Mesenteric fat pad (tissue), 1 donor: ENCODE measurements at regions not wholly inside any gene's neighbourhood (a gene's known extent, or its start where the extent isn't known, plus 50 kb on each side); places are given as distances from the start of the nearest gene placed in this dataset.
"Not testable (repeated sequence)": the region's sequence is repeated elsewhere in the genome, so short reads cannot be mapped to it uniquely, and the experiment has no call there.

Experiments used
- DNase-seq: peaks from one replicate; pipeline ENCODE4 v3.0.0-alpha.2; 2020; ENCODE audit warnings: low spot score
- donor health status: DM: yes; HTN: yes; CAD: no.

GRCh38 chr5:118606940-118607339 lies 381.4 kb downstream of the DTWD2 start:
- no peak for DNase-seq

GRCh38 chr5:118605761-118606160 lies 382.6 kb downstream of the DTWD2 start:
- no peak for DNase-seq

GRCh38 chr5:118604106-118604505 lies 384.2 kb downstream of the DTWD2 start:
- no peak for DNase-seq

- no peak for DNase-seq
These were observed 385.1 kb downstream of the DTWD2 start for GRCh38 chr5:118603278-118603677.

GRCh38 chr5:118598311-118598710 lies 390.0 kb downstream of the DTWD2 start:
- DNase-seq = no peak

GRCh38 chr5:118597543-118597942 lies 390.8 kb downstream of the DTWD2 start:
- no peak for DNase-seq

- no peak for DNase-seq
These were observed 392.1 kb downstream of the DTWD2 start for GRCh38 chr5:118596255-118596654.

GRCh38 chr5:118593003-118593328 lies 395.4 kb downstream of the DTWD2 start:
- DNase-seq = no peak

GRCh38 chr5:118592229-118593002 lies 395.9 kb downstream of the DTWD2 start:
- no peak for DNase-seq

- no peak for DNase-seq
These were observed 397.5 kb downstream of the DTWD2 start for GRCh38 chr5:118590806-118591205.

GRCh38 chr5:118580949-118581348 lies 407.4 kb downstream of the DTWD2 start:
- DNase-seq = no peak

- DNase-seq = no peak
These were observed 410.3 kb downstream of the DTWD2 start for GRCh38 chr5:118578093-118578492.

- no peak for DNase-seq
These were observed 410.7 kb downstream of the DTWD2 start for GRCh38 chr5:118577621-118578020.

- DNase-seq = not testable (repeated sequence)
These were observed 418.1 kb downstream of the DTWD2 start for GRCh38 chr5:118570276-118570675.

GRCh38 chr5:118569596-118569995 lies 418.8 kb downstream of the DTWD2 start:
- not testable (repeated sequence) for DNase-seq

- DNase-seq = no peak
These were observed 422.9 kb downstream of the DTWD2 start for GRCh38 chr5:118565335-118565971.

- no peak for DNase-seq
These were observed 426.4 kb downstream of the DTWD2 start for GRCh38 chr5:118561971-118562370.

- no peak for DNase-seq
These were observed 427.1 kb downstream of the DTWD2 start for GRCh38 chr5:118561235-118561634.

GRCh38 chr5:118558871-118559270 lies 429.5 kb downstream of the DTWD2 start:
- DNase-seq = no peak

GRCh38 chr5:118557251-118557661 lies 431.1 kb downstream of the DTWD2 start:
- no peak for DNase-seq

GRCh38 chr5:118556792-118557191 lies 431.6 kb downstream of the DTWD2 start:
- no peak for DNase-seq

- no peak for DNase-seq
These were observed 432.6 kb downstream of the DTWD2 start for GRCh38 chr5:118555727-118556126.

GRCh38 chr5:118554981-118555380 lies 433.4 kb downstream of the DTWD2 start:
- DNase-seq = no peak
